GM19238 (cell line): ENCODE measurements at regions not wholly inside any gene's neighbourhood (a gene's known extent, or its start where the extent isn't known, plus 50 kb on each side); places are given as distances from the start of the nearest gene placed in this dataset.
"Not testable (repeated sequence)": the region's sequence is repeated elsewhere in the genome, so short reads cannot be mapped to it uniquely, and the experiment has no call there.

Experiments
- DNase-seq: peaks from one replicate; pipeline ENCODE4 v3.0.0; 2011; ENCODE audit warnings: low spot score; ENCODE audit not compliant: insufficient read length

DNA sequence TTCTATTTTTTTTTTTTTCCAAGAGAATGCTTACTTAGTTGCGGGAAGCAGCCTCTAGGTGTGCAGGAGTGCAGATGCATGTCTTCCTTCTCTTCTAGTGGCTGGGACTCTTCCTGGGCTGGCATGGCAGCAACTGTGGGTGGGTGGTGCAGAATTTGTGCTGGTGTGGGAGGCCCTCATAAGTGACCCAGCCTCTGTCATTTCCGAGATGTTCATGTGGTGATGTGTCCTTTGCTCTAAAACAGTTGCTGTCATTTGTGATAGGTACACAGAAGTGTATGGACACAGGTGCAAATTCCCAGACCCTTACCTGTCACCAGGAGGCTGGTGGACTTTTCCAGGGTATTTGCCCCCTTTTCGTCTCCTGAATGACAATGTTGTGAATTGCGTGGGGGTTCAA is 367.7 kb downstream of the KCNRG start:
- DNase-seq: no peak

DNA sequence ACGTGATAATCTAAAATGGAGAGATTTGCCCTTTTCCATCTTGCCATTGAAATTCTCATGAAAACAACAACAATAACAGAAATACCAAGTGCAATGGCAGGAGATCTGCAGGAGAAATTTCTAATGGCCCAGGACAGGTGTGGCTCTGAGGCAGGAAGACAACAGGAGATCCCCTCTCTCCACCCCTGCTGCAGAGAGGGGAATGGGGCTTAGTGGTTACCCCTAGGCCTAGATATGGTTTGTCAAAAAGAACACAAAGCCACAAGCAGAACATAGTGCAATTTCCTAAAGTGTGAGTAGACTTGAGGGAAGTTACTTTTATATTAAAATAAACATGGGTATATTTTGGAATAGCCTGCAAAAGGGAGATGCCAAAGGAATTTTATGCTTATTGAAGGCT is 369.5 kb downstream of the KCNRG start:
- DNase-seq: no peak

- DNase-seq: no peak
Measured at GRCh38 chr13:50386541-50387050, 371.4 kb downstream of the KCNRG start.

DNA sequence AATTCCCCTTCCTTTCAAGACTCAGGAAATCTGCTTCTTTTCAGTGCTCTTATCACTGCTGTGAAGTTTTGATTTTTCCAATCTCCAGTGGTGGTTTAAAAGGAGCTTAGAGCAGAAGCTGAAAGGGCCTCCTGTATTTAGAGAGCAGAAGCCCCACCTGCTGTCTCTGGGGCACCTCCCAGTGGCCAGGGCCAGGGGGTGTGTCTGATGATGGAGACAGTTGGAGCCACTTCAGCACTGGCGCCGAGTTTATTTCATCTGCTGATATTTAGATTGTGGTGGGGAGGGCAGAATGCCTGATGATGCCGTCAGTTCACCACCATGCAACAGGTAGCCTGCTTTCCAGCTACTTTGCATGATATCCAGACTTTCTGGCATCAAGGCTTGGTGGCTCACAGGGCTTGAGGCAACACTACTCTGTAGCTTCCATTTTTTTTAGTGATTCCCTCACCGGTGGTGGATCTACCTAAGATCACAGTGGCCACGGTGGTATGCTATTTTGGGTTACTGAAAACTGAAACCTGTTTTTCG is 371.9 kb downstream of the KCNRG start:
- DNase-seq: no peak

GRCh38 chr13:50388481-50388880 is 373.2 kb downstream of the KCNRG start:
- DNase-seq: no peak

GRCh38 chr13:50389726-50390125 is 374.5 kb downstream of the KCNRG start:
- DNase-seq: no peak

GRCh38 chr13:50390503-50391248 is 375.4 kb downstream of the KCNRG start:
- no peak for DNase-seq

DNA sequence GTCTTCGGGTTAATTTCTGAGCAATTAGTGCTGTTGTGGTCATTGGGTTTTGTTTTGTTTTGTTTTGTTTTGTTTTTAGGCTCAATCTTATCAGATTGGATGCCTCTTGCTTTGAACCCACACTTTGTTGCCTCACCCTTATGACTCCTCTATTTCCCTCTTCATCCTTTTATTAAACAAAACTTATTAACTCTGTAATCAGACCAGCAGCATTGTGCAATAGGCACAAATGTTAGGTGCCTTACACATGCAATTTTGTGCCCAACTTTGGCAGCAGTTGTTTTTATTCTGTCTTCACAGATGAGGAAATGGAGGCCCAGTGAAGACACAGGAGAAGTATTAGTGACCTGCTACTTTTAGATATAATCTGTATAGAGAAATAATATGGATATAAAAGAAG is 377.7 kb downstream of the KCNRG start:
- no peak for DNase-seq

DNA sequence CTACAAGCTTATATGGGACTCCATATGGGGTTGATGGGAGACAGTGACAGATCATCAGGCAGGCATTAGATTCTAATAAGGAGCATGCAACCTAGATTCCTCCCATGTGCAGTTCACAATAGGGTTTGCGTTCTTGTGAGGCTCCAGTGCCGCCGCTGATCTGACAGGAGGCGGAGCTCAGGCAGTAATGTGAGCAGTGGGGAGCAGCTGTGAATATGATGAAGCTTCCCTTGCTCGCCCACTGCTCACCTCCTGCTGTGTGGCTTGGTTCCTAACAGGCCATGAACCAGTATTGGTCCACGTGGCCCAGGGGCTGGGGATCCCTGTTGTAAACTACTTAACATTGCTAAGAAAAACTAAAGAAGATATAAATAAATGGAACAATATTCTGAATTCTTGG is 378.4 kb downstream of the KCNRG start:
- no peak for DNase-seq

- DNase-seq: no peak
Measured at GRCh38 chr13:50396001-50396400, 380.8 kb downstream of the KCNRG start.

DNA sequence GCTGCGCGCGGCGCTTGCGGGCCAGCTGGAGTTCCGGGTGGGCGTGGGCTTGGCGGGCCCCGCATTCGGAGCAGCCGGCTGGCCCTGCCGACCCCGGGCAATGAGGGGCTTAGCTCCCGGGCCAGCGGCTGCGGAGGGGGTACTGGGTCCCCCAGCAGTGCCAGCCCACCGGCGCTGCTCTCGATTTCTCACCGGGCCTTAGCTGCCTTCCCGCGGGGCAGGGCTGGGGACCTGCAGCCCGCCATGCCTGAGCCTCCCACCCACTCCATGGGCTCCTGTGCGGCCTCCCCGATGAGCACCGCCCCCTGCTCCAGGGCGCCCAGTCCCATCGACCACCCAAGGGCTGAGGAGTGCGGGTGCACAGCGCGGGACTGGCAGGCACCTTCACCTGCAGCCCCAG is 381.4 kb downstream of the KCNRG start:
- not testable (repeated sequence) for DNase-seq

DNA sequence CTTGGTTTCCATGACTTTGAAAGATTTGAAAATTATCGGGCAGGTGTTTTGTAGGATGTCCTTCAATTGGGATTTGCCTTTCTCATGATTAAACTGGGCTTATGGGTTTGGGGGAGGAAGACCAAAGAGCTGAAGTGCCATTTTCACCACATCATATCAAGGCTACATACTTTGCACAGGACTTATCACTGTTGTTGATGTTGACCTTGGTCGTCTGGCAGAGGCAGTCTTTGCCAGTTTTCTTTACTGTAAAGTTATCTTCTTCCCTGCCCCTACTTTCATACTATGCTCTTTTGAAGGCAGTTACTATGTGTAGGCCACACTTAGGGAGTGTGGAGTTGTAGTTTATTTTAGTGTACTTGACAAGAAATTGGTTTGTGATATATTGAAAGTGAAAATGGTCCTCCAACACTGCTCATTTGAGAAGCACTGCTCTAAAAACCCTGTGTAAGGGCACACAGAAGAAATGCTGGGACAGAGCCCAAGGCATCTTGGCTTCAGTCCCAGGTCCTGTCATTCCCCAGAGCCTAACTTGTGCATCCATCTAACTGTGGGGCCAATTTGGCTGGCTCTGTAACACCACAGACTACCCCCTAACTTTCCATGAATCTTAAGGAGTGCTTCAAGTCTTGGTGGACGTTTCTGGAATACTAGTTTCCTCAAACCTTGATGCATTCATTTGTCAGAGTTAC is 384.9 kb downstream of the KCNRG start:
- no peak for DNase-seq

DNA sequence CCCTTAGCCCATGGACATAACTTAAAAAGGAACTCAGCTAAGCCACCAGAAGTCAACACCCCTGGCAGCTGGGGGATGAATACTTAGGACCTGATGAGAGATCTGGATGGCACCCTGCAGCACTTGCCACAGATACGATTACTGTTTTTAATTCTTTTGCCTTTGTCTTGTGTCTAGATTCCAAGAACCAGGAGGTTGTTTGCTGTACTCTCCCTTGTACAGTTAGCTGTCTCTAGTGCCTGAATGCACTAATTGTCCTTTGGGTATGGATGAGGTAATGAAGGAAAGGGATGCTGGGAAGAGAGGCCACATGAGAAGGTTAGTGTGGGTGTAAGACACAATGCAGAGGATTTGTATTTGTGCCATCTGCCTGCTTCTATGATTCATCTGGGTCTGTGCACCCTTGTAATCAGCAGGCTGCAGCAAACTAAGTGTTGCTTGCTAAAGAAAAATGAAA is 385.8 kb downstream of the KCNRG start:
- DNase-seq: no peak

GRCh38 chr13:50401721-50402465 is 386.6 kb downstream of the KCNRG start:
- DNase-seq: no peak

GRCh38 chr13:50403311-50403710 is 388.1 kb downstream of the KCNRG start:
- DNase-seq: no peak

- no peak for DNase-seq
Measured at GRCh38 chr13:50404116-50404515, 388.9 kb downstream of the KCNRG start.

- DNase-seq: no peak
Measured at GRCh38 chr13:50404769-50405168, 389.5 kb downstream of the KCNRG start.

DNA sequence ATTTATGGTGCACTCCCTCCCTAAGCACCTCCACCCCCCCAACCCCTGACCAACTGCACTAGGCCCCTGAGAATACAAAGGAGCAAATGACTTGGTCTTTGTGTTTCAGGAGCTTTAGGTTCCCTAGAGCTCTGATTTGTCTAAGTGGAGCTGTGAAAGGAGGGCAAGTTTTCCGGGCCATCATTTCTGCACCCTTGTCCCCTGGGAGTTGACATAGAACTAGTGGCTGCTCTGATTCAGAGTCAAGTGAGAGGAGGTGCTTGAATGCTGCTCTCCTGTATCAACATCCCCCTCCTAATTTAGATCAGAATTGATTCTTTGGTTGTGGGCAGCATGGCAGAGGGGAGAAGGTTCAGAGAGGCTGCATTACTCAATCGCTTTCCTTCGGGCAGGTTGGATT is 391.6 kb downstream of the KCNRG start:
- DNase-seq: no peak

DNA sequence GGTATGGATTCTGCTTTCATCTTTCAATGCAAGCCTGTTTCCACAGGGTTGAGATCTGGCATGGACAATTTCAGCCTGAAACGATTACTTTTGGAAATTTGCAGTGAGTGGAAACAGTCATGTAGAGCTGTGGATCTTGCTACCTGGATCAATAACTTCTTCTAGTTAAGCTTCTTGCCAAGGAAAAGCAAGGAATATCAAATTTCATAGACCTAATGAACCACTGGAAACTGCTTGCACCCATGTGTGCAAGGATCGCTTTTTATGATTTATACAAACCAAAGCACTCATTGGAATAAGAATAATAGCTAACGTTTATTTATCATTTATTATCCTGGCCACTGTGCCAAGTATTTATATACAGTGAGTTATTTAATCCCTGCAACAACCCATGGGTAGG is 392.8 kb downstream of the KCNRG start:
- DNase-seq: no peak

DNA sequence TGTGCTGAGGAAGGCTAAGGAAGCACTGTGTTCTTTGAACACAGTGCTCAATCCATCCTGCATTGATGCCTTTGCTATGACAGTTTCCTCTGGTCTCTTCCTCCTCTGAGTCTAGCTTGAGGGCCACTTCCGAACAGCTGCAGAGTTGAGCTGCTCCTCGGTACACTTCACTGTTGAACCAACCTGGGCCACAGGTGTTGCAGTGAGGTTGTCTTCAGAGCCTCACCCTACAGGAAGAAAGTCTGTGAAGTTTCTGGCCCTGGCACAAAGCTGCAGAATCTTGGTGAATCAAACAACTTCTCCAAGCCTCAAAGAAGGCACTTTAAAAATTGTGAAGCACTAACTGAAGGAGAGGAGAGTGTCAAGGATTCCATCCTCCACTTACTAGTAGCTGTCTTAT is 394.0 kb downstream of the KCNRG start:
- DNase-seq: no peak

DNA sequence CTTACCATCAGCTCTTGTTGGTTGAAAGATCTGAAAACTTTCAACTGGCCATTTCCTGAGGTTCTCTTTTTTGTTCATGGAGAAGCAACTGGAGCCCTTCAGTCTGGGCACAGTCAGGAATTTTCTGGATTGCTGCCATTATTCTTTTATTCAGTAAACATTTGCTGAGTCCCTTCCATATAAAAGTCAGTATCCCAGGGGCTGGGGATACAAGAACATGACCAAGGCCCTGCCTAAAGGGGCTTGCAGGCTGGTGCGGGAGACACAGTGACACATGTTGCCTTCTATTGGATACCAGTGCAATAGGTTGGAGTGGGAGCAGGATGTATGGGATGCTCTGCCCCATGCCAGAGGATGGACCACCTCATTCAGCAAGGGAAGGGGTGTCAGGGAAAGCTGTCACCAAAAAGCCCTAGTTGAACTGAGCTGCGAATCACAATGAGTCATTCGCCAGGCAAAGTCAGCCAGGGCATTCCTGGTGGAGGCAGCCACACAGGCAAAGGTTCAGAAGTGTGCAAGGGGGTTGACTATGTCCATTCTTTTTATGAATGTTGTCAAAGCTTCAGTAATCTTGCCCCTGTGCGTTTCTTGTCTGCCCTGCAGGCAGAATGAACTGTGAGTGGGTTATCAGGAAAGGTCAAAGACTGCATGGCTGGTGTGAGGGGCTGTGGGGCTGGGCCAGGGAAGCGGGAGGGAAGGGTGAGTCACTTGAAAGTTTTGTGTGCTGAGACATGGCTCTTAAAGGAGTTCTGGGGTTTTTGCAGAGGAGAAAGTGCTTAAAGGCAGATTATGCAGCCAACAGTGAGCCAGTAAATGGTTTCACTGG is 395.9 kb downstream of the KCNRG start:
- no peak for DNase-seq
